Ovary (tissue), 3 donors: ENCODE measurements at regions not wholly inside any gene's neighbourhood (a gene's known extent, or its start where the extent isn't known, plus 50 kb on each side); places are given as distances from the start of the nearest gene placed in this dataset.

Experiments used
- EP300 ChIP-seq: sonication (generic); formaldehyde crosslinking; IDR thresholded peaks from one replicate; pipeline ENCODE4 v1.6.1; 2017; ENCODE audit warnings: antibody characterized with exemption
- TF ChIP-seq, protein P1 (sequence below), 3 donors: fragments of 450-650 bp in 2 of 3; fragments of 200-600 bp in 1 of 3; IDR thresholded peaks; one replicate each; pipeline versions ENCODE4 v1.5.1 to v1.8.0; 2016 to 2022; ENCODE audit warnings: antibody characterized with exemption in 3 of 3, mild to moderate bottlenecking in 1 of 3
- donor health status: DM: no; HTN: no; CAD: no.

DNA sequence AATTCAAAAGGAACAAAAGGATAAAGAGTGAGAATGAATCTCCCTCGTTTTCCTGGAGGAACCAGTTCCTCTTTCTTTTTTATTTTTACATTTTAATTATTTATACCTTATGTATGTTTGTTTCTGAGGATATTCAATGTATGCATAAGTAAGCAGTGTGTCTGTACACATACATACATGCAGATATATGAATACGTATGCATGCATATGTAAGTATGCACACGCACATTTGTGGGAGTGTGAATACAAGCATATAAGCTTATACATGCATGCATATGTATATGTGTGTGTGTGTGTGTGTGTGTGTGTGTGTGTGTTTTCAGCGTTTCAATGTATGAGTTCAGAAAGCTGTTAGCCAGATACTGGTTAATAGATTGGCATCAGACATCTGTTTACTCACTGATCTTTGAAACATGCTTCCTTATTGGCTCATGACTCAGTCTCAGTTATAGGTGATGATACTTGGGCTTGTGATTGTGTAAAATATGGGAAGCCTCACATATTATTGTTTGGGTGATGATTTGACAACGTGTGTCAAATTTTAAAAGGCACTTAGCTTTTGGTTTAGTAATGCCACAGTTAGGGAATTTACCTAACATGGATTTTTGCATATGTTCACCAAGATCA, 279.7 kb upstream of the TRIB2 start:
- TF ChIP-seq, protein P1, sequence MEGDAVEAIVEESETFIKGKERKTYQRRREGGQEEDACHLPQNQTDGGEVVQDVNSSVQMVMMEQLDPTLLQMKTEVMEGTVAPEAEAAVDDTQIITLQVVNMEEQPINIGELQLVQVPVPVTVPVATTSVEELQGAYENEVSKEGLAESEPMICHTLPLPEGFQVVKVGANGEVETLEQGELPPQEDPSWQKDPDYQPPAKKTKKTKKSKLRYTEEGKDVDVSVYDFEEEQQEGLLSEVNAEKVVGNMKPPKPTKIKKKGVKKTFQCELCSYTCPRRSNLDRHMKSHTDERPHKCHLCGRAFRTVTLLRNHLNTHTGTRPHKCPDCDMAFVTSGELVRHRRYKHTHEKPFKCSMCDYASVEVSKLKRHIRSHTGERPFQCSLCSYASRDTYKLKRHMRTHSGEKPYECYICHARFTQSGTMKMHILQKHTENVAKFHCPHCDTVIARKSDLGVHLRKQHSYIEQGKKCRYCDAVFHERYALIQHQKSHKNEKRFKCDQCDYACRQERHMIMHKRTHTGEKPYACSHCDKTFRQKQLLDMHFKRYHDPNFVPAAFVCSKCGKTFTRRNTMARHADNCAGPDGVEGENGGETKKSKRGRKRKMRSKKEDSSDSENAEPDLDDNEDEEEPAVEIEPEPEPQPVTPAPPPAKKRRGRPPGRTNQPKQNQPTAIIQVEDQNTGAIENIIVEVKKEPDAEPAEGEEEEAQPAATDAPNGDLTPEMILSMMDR (IDR thresholded peaks at IDR 0.05) = no peak
- TF ChIP-seq EP300 = no peak
